Peyer's patch (tissue), 4 donors: ENCODE measurements at regions not wholly inside any gene's neighbourhood (a gene's known extent, or its start where the extent isn't known, plus 50 kb on each side); places are given as distances from the start of the nearest gene placed in this dataset.

Experiments
- CTCF ChIP-seq, 6 experiments: fragments of 450-650 bp in 4 of 6; fragments of 200-600 bp in 2 of 6; sonication (generic) in 1 of 6; IDR thresholded peaks; one replicate each; pipeline ENCODE4 v1.5.1; 2017 to 2019; ENCODE audit warnings: antibody characterized with exemption in 6 of 6, mild to moderate bottlenecking in 3 of 6, moderate library complexity in 1 of 6
- POLR2A ChIP-seq, 2 donors: fragments of 450-650 bp; IDR thresholded peaks; one replicate each; pipeline ENCODE4 v1.5.1; 2017; ENCODE audit warnings: antibody characterized with exemption in 2 of 2, mild to moderate bottlenecking in 2 of 2, moderate library complexity in 2 of 2

GRCh38 chr15:46365572-46365971 is 730.7 kb downstream of the SQOR start:
- TF ChIP-seq CTCF (IDR thresholded peaks at IDR 0.05) (no peak), POLR2A (IDR thresholded peaks at IDR 0.05) (no peak)
